Right lobe of liver (tissue), 4 donors: ENCODE measurements at regions not wholly inside any gene's neighbourhood (a gene's known extent, or its start where the extent isn't known, plus 50 kb on each side); places are given as distances from the start of the nearest gene placed in this dataset.

Experiments used
- POLR2A ChIP-seq: fragments of 450-650 bp; IDR thresholded peaks from one replicate; pipeline ENCODE4 v1.6.1; 2017; ENCODE audit warnings: antibody characterized with exemption, mild to moderate bottlenecking
- TF ChIP-seq, protein P1 (sequence below), 4 donors: fragments of 200-600 bp in 3 of 4; fragments of 450-650 bp in 1 of 4; IDR thresholded peaks; one replicate each; pipeline versions ENCODE4 v1.5.1 to v1.8.0; 2016 to 2022; ENCODE audit warnings: antibody characterized with exemption in 4 of 4, mild to moderate bottlenecking in 2 of 4
- donor health status: DM: no; HTN: no; CAD: no.
- donor health status: DM: no; HTN: no; CAD: no.
- donor health status: DM: no; HTN: yes; CAD: no.

DNA sequence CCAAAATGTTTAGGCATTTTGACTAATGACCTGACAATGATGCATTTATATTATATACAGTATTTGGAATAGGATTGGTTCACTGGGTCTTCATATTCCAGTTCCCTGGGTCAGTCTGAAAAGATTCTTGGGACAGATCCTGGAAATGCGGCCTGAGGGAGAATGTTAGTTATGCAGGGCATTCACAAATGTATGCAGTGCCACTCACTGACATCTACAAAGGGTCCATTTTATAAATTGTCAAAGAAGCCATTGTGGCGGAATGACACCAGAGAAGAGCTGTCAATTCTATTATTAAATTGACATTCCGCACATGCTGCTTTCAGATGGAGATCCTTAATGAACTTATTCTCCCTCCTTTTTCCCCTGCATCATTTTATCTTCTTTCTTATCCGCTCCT lies 176.6 kb downstream of the VGLL3 start:
- TF ChIP-seq, protein P1, sequence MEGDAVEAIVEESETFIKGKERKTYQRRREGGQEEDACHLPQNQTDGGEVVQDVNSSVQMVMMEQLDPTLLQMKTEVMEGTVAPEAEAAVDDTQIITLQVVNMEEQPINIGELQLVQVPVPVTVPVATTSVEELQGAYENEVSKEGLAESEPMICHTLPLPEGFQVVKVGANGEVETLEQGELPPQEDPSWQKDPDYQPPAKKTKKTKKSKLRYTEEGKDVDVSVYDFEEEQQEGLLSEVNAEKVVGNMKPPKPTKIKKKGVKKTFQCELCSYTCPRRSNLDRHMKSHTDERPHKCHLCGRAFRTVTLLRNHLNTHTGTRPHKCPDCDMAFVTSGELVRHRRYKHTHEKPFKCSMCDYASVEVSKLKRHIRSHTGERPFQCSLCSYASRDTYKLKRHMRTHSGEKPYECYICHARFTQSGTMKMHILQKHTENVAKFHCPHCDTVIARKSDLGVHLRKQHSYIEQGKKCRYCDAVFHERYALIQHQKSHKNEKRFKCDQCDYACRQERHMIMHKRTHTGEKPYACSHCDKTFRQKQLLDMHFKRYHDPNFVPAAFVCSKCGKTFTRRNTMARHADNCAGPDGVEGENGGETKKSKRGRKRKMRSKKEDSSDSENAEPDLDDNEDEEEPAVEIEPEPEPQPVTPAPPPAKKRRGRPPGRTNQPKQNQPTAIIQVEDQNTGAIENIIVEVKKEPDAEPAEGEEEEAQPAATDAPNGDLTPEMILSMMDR (IDR thresholded peaks at IDR 0.05), result no peak
- no peak for TF ChIP-seq POLR2A
